OCI-LY7 (cell line): ENCODE measurements at regions not wholly inside any gene's neighbourhood (a gene's known extent, or its start where the extent isn't known, plus 50 kb on each side); places are given as distances from the start of the nearest gene placed in this dataset.

Source experiments
- CTCF ChIP-seq: fragments of 200-600 bp; sonication (generic); conservative IDR thresholded peaks from 2 replicates; pipeline ENCODE4 v1.5.1; 2014; ENCODE audit warnings: mild to moderate bottlenecking, antibody characterized with exemption, low read length, moderate library complexity, mixed read lengths
- EZH2phosphoT487 ChIP-seq: fragments of 200-600 bp; sonication (generic); IDR thresholded peaks from 2 replicates; pipeline ENCODE4 v1.6.1; 2018; ENCODE audit warnings: low read depth, borderline replicate concordance, mild to moderate bottlenecking, mixed run types, antibody characterized with exemption, low read length, moderate library complexity, mixed read lengths

GRCh38 chr3:181290941-181291340, 301.4 kb upstream of the DNAJC19 start:
- TF ChIP-seq CTCF = no peak
- TF ChIP-seq EZH2phosphoT487 = no peak
